H7 (cell line): ENCODE measurements at regions not wholly inside any gene's neighbourhood (a gene's known extent, or its start where the extent isn't known, plus 50 kb on each side); places are given as distances from the start of the nearest gene placed in this dataset.

ENCODE experiments used
- DNase-seq: peaks from one replicate; pipeline ENCODE4 v3.0.0; 2012
- H3K27me3 ChIP-seq: 2 replicates; pipeline ENCODE4 v1.6.0; 2011; ENCODE audit warnings: mild to moderate bottlenecking, low read length; ENCODE audit not compliant: control insufficient read depth, insufficient read depth
- H3K36me3 ChIP-seq: replicated peaks from 2 replicates; pipeline ENCODE4 v1.5.1; 2011; ENCODE audit warnings: low read length; ENCODE audit not compliant: control insufficient read depth, insufficient read depth
- H3K4me3 ChIP-seq: 2 replicates; pipeline ENCODE4 v1.5.1; 2011; ENCODE audit warnings: low read depth, mild to moderate bottlenecking, control low read depth, low read length, moderate library complexity; ENCODE audit not compliant: insufficient read depth

- Histone ChIP-seq H3K4me3 (no peak overlapping the region), H3K27me3 (no peaks in the 10 kb centered on the region), H3K36me3 (no peaks in the 10 kb centered on the region)
- DNase-seq: no peak
These were observed 551.6 kb downstream of the METTL15 start for GRCh38 chr11:28659716-28660348.

GRCh38 chr11:28657378-28658030, 549.3 kb downstream of the METTL15 start:
- no peak for DNase-seq
- Histone ChIP-seq H3K36me3 (no peaks in the 10 kb centered on the region), H3K27me3 (no peaks in the 10 kb centered on the region), H3K4me3 (no peak overlapping the region)

GRCh38 chr11:28654191-28654590, 546.0 kb downstream of the METTL15 start:
- no peaks in the 10 kb centered on the region for H3K36me3 ChIP-seq
- DNase-seq: no peak
- H3K27me3 ChIP-seq: no peaks in the 10 kb centered on the region

GRCh38 chr11:28649922-28650321, 541.7 kb downstream of the METTL15 start:
- Histone ChIP-seq H3K36me3 (no peaks in the 10 kb centered on the region), H3K4me3 (no peak overlapping the region), H3K27me3 (no peaks in the 10 kb centered on the region)
- DNase-seq: no peak

More at GRCh38 chr11:28654191-28654590, 546.0 kb downstream of the METTL15 start:
- H3K4me3 ChIP-seq: no peak overlapping the region

GRCh38 chr11:28636566-28636965, 528.4 kb downstream of the METTL15 start:
- no peak overlapping the region for H3K4me3 ChIP-seq
- no peaks in the 10 kb centered on the region for H3K36me3 ChIP-seq
- H3K27me3 ChIP-seq: no peaks in the 10 kb centered on the region
- DNase-seq: no peak

GRCh38 chr11:28636033-28636432, 527.8 kb downstream of the METTL15 start:
- DNase-seq: no peak
- no peaks in the 10 kb centered on the region for H3K27me3 ChIP-seq
- no peaks in the 10 kb centered on the region for H3K36me3 ChIP-seq

GRCh38 chr11:28632338-28632737, 524.1 kb downstream of the METTL15 start:
- no peak for DNase-seq

More at GRCh38 chr11:28636033-28636432, 527.8 kb downstream of the METTL15 start:
- no peak overlapping the region for H3K4me3 ChIP-seq

GRCh38 chr11:28631148-28631547, 523.0 kb downstream of the METTL15 start:
- DNase-seq: no peak
- H3K36me3 ChIP-seq: no peaks in the 10 kb centered on the region
- no peak overlapping the region for H3K4me3 ChIP-seq
- no peaks in the 10 kb centered on the region; the same call in 1 of the 2 replicates for H3K27me3 ChIP-seq

More at GRCh38 chr11:28632338-28632737, 524.1 kb downstream of the METTL15 start:
- Histone ChIP-seq H3K36me3 (no peaks in the 10 kb centered on the region), H3K4me3 (no peak overlapping the region), H3K27me3 (no peaks in the 10 kb centered on the region)

GRCh38 chr11:28629235-28629634, 521.0 kb downstream of the METTL15 start:
- Histone ChIP-seq H3K36me3 (no peaks in the 10 kb centered on the region), H3K4me3 (no peak overlapping the region), H3K27me3 (no peaks in the 10 kb centered on the region; the same call in 1 of the 2 replicates)
- DNase-seq: no peak

GRCh38 chr11:28628412-28628811, 520.2 kb downstream of the METTL15 start:
- no peaks in the 10 kb centered on the region; the same call in 1 of the 2 replicates for H3K27me3 ChIP-seq
- no peaks in the 10 kb centered on the region for H3K36me3 ChIP-seq
- no peak overlapping the region for H3K4me3 ChIP-seq
- peak; percentile 43 for DNase-seq

- Histone ChIP-seq H3K4me3 (no peak overlapping the region), H3K36me3 (no peaks in the 10 kb centered on the region), H3K27me3 (no peaks in the 10 kb centered on the region; the same call in 1 of the 2 replicates)
- DNase-seq: no peak
These were observed 519.6 kb downstream of the METTL15 start for GRCh38 chr11:28627690-28628255.

GRCh38 chr11:28625532-28625931, 517.3 kb downstream of the METTL15 start:
- Histone ChIP-seq H3K4me3 (no peak overlapping the region), H3K27me3 (no peaks in the 10 kb centered on the region; the same call in 1 of the 2 replicates), H3K36me3 (no peaks in the 10 kb centered on the region)
- no peak for DNase-seq

- no peaks in the 10 kb centered on the region for H3K36me3 ChIP-seq
- H3K27me3 ChIP-seq: no peaks in the 10 kb centered on the region
- DNase-seq: no peak
- no peak overlapping the region for H3K4me3 ChIP-seq
These were observed 513.6 kb downstream of the METTL15 start for GRCh38 chr11:28621753-28622152.

- Histone ChIP-seq H3K27me3 (no peaks in the 10 kb centered on the region), H3K4me3 (no peak overlapping the region), H3K36me3 (no peaks in the 10 kb centered on the region)
- DNase-seq: no peak
These were observed 511.8 kb downstream of the METTL15 start for GRCh38 chr11:28619846-28620540.
